Dedifferentiated amniotic fluid mesenchymal stem cell (primary cell): ENCODE measurements at regions not wholly inside any gene's neighbourhood (a gene's known extent, or its start where the extent isn't known, plus 50 kb on each side); places are given as distances from the start of the nearest gene placed in this dataset.

Experiments used
- DNase-seq: peaks from one replicate; pipeline ENCODE4 v3.0.0-alpha.2; 2016; ENCODE audit errors: extremely low spot score

GRCh38 chr4:108527723-108528122, 92.7 kb upstream of the RPL34 start:
- DNase-seq = no peak

- no peak for DNase-seq
Observed at GRCh38 chr4:108520807-108521206, 99.6 kb upstream of the RPL34 start.

GRCh38 chr4:108519911-108520601, 100.3 kb upstream of the RPL34 start:
- DNase-seq = no peak

- DNase-seq = no peak
Observed at GRCh38 chr4:108519208-108519833, 101.1 kb upstream of the RPL34 start.

- DNase-seq = no peak
Observed at GRCh38 chr4:108512615-108513505, 107.5 kb upstream of the RPL34 start.

GRCh38 chr4:108511618-108512017, 108.8 kb upstream of the RPL34 start:
- DNase-seq = no peak

GRCh38 chr4:108502356-108502755, 118.0 kb upstream of the RPL34 start:
- DNase-seq = no peak

GRCh38 chr4:108498925-108499324, 121.5 kb upstream of the RPL34 start:
- DNase-seq = no peak

- DNase-seq = no peak
Observed at GRCh38 chr4:108493596-108493931, 126.8 kb upstream of the RPL34 start.

GRCh38 chr4:108492816-108493595, 127.4 kb upstream of the RPL34 start:
- no peak for DNase-seq

GRCh38 chr4:108488865-108489264, 131.5 kb upstream of the RPL34 start:
- no peak for DNase-seq

GRCh38 chr4:108486046-108486445, 134.3 kb upstream of the RPL34 start:
- DNase-seq = no peak

GRCh38 chr4:108484187-108484586, 136.2 kb upstream of the RPL34 start:
- no peak for DNase-seq

- no peak for DNase-seq
Observed at GRCh38 chr4:108483650-108484049, 136.7 kb upstream of the RPL34 start.

- no peak for DNase-seq
Observed at GRCh38 chr4:108483079-108483478, 137.3 kb upstream of the RPL34 start.

GRCh38 chr4:108480881-108481280, 139.5 kb upstream of the RPL34 start:
- DNase-seq = no peak

- no peak for DNase-seq
Observed at GRCh38 chr4:108477527-108478108, 142.8 kb upstream of the RPL34 start.

GRCh38 chr4:108473163-108473720, 147.1 kb upstream of the RPL34 start:
- DNase-seq = no peak

- DNase-seq = peak; percentile 73
Observed at GRCh38 chr4:108466936-108467902, 153.2 kb upstream of the RPL34 start.

- DNase-seq = no peak
Observed at GRCh38 chr4:108465886-108466500, 154.4 kb upstream of the RPL34 start.
